H9 (cell line): ENCODE measurements at regions not wholly inside any gene's neighbourhood (a gene's known extent, or its start where the extent isn't known, plus 50 kb on each side); places are given as distances from the start of the nearest gene placed in this dataset.

Experiments
- DNase-seq: peaks from one replicate; pipeline ENCODE4 v3.0.0-alpha.2; 2017
- H2AFZ ChIP-seq: one replicate; pipeline ENCODE4 v1.6.1; 2013; ENCODE audit warnings: mild to moderate bottlenecking, low read length, control low read depth, moderate library complexity
- H2AK5ac ChIP-seq: 2 replicates; pipeline ENCODE4 v1.6.1; 2013; ENCODE audit warnings: low read length, control low read depth, mixed read lengths; ENCODE audit not compliant: insufficient read length
- H2BK120ac ChIP-seq: one replicate; pipeline ENCODE4 v1.6.1; 2013; ENCODE audit warnings: low read depth, mild to moderate bottlenecking, low read length, control low read depth, inconsistent platforms; ENCODE audit not compliant: poor library complexity, severe bottlenecking
- H2BK12ac ChIP-seq: 2 replicates; pipeline ENCODE4 v1.6.1; 2013; ENCODE audit warnings: low read length, control low read depth, mixed read lengths, low read depth; ENCODE audit not compliant: insufficient read length
- H2BK15ac ChIP-seq: 2 replicates; pipeline ENCODE4 v1.6.1; 2013; ENCODE audit warnings: low read depth, low read length, control low read depth
- H2BK20ac ChIP-seq: one replicate; pipeline ENCODE4 v1.6.1; 2013; ENCODE audit warnings: low read depth, mild to moderate bottlenecking, low read length, control low read depth, inconsistent platforms; ENCODE audit not compliant: poor library complexity, severe bottlenecking
- H2BK5ac ChIP-seq: 2 replicates; pipeline ENCODE4 v1.6.1; 2013; ENCODE audit warnings: low read length, control low read depth, mixed read lengths; ENCODE audit not compliant: insufficient read length
- H3K14ac ChIP-seq: 2 replicates; pipeline ENCODE4 v1.6.1; 2013; ENCODE audit warnings: low read length, control low read depth; ENCODE audit not compliant: insufficient read depth
- H3K18ac ChIP-seq: 2 replicates; pipeline ENCODE4 v1.6.1; 2013; ENCODE audit warnings: low read depth, mild to moderate bottlenecking, mixed read lengths, low read length, control low read depth; ENCODE audit not compliant: insufficient read length
- H3K23ac ChIP-seq: 2 replicates; pipeline ENCODE4 v1.6.1; 2013; ENCODE audit warnings: low read length, control low read depth, mixed read lengths, low read depth; ENCODE audit not compliant: insufficient read length
- H3K23me2 ChIP-seq: 2 replicates; pipeline ENCODE4 v1.6.1; 2013; ENCODE audit warnings: low read depth, mild to moderate bottlenecking, mixed read lengths, low read length, control low read depth; ENCODE audit not compliant: insufficient read length, poor library complexity, severe bottlenecking
- H3K27ac ChIP-seq: 2 replicates; pipeline ENCODE4 v1.5.1; 2013; ENCODE audit warnings: low read length, control low read depth, mixed read lengths, low read depth; ENCODE audit not compliant: insufficient read length
- H3K27me3 ChIP-seq: 2 replicates; pipeline ENCODE4 v1.6.1; 2013; ENCODE audit warnings: low read length, control low read depth, inconsistent platforms; ENCODE audit not compliant: insufficient read depth
- H3K4ac ChIP-seq: 2 replicates; pipeline ENCODE4 v1.6.1; 2013; ENCODE audit warnings: low read depth, mild to moderate bottlenecking, control low read depth, inconsistent platforms, low read length, moderate library complexity
- H3K4me1 ChIP-seq: 2 replicates; pipeline ENCODE4 v1.6.1; 2013; ENCODE audit warnings: low read length, control low read depth, inconsistent platforms; ENCODE audit not compliant: insufficient read depth
- H3K4me2 ChIP-seq: 2 replicates; pipeline ENCODE4 v1.6.1; 2013; ENCODE audit warnings: low read length, control low read depth, mixed read lengths; ENCODE audit not compliant: insufficient read length, insufficient read depth
- H3K56ac ChIP-seq: 2 replicates; pipeline ENCODE4 v1.6.1; 2013; ENCODE audit warnings: low read depth, mild to moderate bottlenecking, mixed read lengths, low read length, control low read depth; ENCODE audit not compliant: insufficient read length
- H3K79me1 ChIP-seq: 2 replicates; pipeline ENCODE4 v1.6.1; 2013; ENCODE audit warnings: low read depth, mild to moderate bottlenecking, moderate library complexity, low read length, control low read depth, inconsistent platforms; ENCODE audit not compliant: insufficient read depth, poor library complexity, severe bottlenecking
- H3K79me2 ChIP-seq: 2 replicates; pipeline ENCODE4 v1.6.1; 2013; ENCODE audit warnings: low read length, control low read depth, inconsistent platforms; ENCODE audit not compliant: insufficient read depth
- H3K9ac ChIP-seq: 2 replicates; pipeline ENCODE4 v1.6.1; 2013; ENCODE audit warnings: low read length, control low read depth, mixed read lengths; ENCODE audit not compliant: insufficient read length; ENCODE audit errors: extremely low read depth
- H3K9me3 ChIP-seq: one replicate; pipeline ENCODE4 v1.6.1; 2013; ENCODE audit warnings: low read depth, low read length, inconsistent platforms; ENCODE audit not compliant: control insufficient read depth
- H3T11ph ChIP-seq: one replicate; pipeline ENCODE4 v1.6.1; 2013; ENCODE audit warnings: mild to moderate bottlenecking, low read length, control low read depth, inconsistent platforms
- H4K20me1 ChIP-seq: one replicate; pipeline ENCODE4 v1.6.1; 2013; ENCODE audit not compliant: control insufficient read depth, insufficient read length, insufficient read depth
- H4K5ac ChIP-seq: 2 replicates; pipeline ENCODE4 v1.6.1; 2013; ENCODE audit warnings: low read depth, mild to moderate bottlenecking, mixed read lengths, low read length, control low read depth; ENCODE audit not compliant: insufficient read length
- H4K8ac ChIP-seq: replicated peaks from 2 replicates; pipeline ENCODE4 v1.6.1; 2013; ENCODE audit warnings: low read length, control low read depth, mixed read lengths, low read depth; ENCODE audit not compliant: insufficient read length
- H4K91ac ChIP-seq: 2 replicates; pipeline ENCODE4 v1.6.1; 2013; ENCODE audit warnings: low read depth, mild to moderate bottlenecking, moderate library complexity, mixed read lengths, low read length, control low read depth; ENCODE audit not compliant: insufficient read length
- H3K27ac Mint-ChIP-seq, 3 experiments: 2 replicates in 2 of 3; 3 replicates in 1 of 3; pipeline ENCODE4 v1.8.0; 2020 to 2021; ENCODE audit warnings: mixed read lengths in 3 of 3, mild to moderate bottlenecking in 1 of 3, moderate library complexity in 1 of 3
- H3K27me3 Mint-ChIP-seq: 2 replicates; pipeline ENCODE4 v1.8.0; 2021; ENCODE audit warnings: low read depth, mild to moderate bottlenecking, moderate library complexity, mixed read lengths
- H3K36me3 Mint-ChIP-seq, 3 experiments: 2 replicates in 2 of 3; 3 replicates in 1 of 3; pipeline ENCODE4 v1.8.0; 2020 to 2021; ENCODE audit warnings: low read depth in 3 of 3, mixed read lengths in 3 of 3; ENCODE audit not compliant: insufficient read depth in 1 of 3
- H3K4me1 Mint-ChIP-seq, 2 experiments: 2 replicates each; pipeline ENCODE4 v1.8.0; 2020; ENCODE audit warnings: mixed read lengths in 2 of 2
- H3K4me3 Mint-ChIP-seq, 2 experiments: 2 replicates in 1 of 2; 3 replicates in 1 of 2; pipeline ENCODE4 v1.8.0; 2020 to 2021; ENCODE audit warnings: mild to moderate bottlenecking in 2 of 2, mixed read lengths in 2 of 2, moderate library complexity in 1 of 2
- H3K9me3 Mint-ChIP-seq, 2 experiments: 2 replicates in 1 of 2; 3 replicates in 1 of 2; pipeline ENCODE4 v1.8.0; 2020; ENCODE audit warnings: mild to moderate bottlenecking in 2 of 2, mixed read lengths in 2 of 2, moderate library complexity in 1 of 2
- CTCF ChIP-seq: fragments of 200-600 bp; sonication (generic); conservative IDR thresholded peaks from 3 replicates; pipeline ENCODE4 v1.8.0; 2021; ENCODE audit warnings: antibody characterized with exemption, mild to moderate bottlenecking
- WGBS: extraction: QIAGEN DNeasy Blood & Tissue Kit; methylation state at CpG from one replicate; pipeline ENCODE4 v1.1.7; 2013; ENCODE audit warnings: missing lambda C conversion rate, low lambda C conversion rate, mixed read lengths; ENCODE audit not compliant: insufficient read length; ENCODE audit errors: extremely low coverage; 5-methylcytosine and 5-hydroxymethylcytosine counted together

- Mint-ChIP-seq H3K4me3 (no peak overlapping the region), H3K27ac (no peak overlapping the region), H3K27me3 (no peaks in the 10 kb centered on the region; the same call in 1 of the 2 replicates), H3K4me1 (no peaks in the 10 kb centered on the region), H3K9me3 (peaks cover 41 to 43% of the 10 kb centered on the region in 2 experiments), H3K36me3 (peaks cover 16 to 34% (median 23%) of the 10 kb centered on the region in 3 experiments)
- H3K23me2 ChIP-seq = no peaks in the 10 kb centered on the region
- no peak overlapping the region for H3K27ac ChIP-seq
- H3K79me1 ChIP-seq = no peaks in the 10 kb centered on the region
- H4K5ac ChIP-seq = no peak overlapping the region
- no peak overlapping the region for H2BK12ac ChIP-seq
- WGBS = no CpG with 5 or more reads among the region's 2 CpGs
- no peaks in the 10 kb centered on the region for H4K20me1 ChIP-seq
- H3K9me3 ChIP-seq = no peaks in the 10 kb centered on the region
- H3K4ac ChIP-seq = no peak overlapping the region
- H3K27me3 ChIP-seq = no peaks in the 10 kb centered on the region
- no peak overlapping the region for H3K56ac ChIP-seq
- no peaks in the 10 kb centered on the region for H3K79me2 ChIP-seq
- no peak overlapping the region for H3K14ac ChIP-seq
- no peaks in the 10 kb centered on the region for H3K4me1 ChIP-seq
- H2BK20ac ChIP-seq = no peak overlapping the region
- H3T11ph ChIP-seq = no peak overlapping the region
- no peak for TF ChIP-seq CTCF
- H2AFZ ChIP-seq = no peak overlapping the region
- no peak for DNase-seq
- H3K4me2 ChIP-seq = no peak overlapping the region
- H3K18ac ChIP-seq = no peak overlapping the region
- H4K8ac ChIP-seq = no peak overlapping the region
- no peak overlapping the region for H2BK120ac ChIP-seq
- no peak overlapping the region for H2AK5ac ChIP-seq
- H2BK15ac ChIP-seq = no peak overlapping the region
- H3K23ac ChIP-seq = no peak overlapping the region
- H4K91ac ChIP-seq = no peak overlapping the region
- no peak overlapping the region for H2BK5ac ChIP-seq
- no peak overlapping the region for H3K9ac ChIP-seq
These were observed 79.2 kb upstream of the UGT8 start for GRCh38 chr4:114519368-114519767.
